Activated CD4-positive, alpha-beta T cell treated with anti-CD3 and anti-CD28 coated beads for 48 hours (primary cell): ENCODE measurements at regions not wholly inside any gene's neighbourhood (a gene's known extent, or its start where the extent isn't known, plus 50 kb on each side); places are given as distances from the start of the nearest gene placed in this dataset.

Experiments used
- DNase-seq: peaks from one replicate; pipeline ENCODE4 v3.0.0-alpha.2; 2020

- DNase-seq = no peak
Observed at GRCh38 chr2:200056105-200056504, 100.7 kb downstream of the MAIP1 start.

GRCh38 chr2:200063155-200063554, 107.8 kb downstream of the MAIP1 start:
- DNase-seq = no peak

DNA sequence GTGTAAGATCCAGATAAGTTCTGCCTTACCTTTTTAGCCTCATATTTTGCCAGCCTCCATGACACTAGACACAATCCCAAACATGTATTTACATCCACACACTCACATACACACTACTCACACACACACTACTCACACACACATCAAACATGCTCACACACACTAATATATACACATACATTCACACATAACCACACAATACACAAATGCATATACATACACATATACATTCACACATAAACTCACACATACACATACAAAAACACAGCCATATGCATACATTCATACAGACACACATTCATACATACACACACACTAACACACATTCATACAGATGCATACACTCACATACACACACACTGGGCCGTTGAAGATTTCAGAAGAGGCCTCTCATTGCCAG, 109.5 kb downstream of the MAIP1 start:
- no peak for DNase-seq

DNA sequence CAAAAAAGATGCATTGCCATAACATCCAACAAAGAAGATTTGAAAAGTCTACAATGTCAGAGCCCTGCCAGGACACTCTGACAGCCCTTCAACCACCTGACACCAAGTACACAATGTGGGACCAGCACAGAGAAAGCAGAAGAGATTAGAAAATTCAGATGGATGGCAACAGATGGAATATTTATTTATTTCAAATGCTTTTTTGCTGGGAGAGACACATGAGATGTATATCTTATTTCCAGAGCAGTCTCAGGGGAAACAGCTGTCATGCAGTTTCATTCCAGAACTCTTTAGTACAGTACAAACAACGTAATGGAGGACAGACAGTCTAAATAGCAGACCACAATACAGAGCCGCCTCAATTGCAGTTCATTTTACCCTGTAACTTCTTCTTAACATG, 110.1 kb downstream of the MAIP1 start:
- DNase-seq = no peak

DNA sequence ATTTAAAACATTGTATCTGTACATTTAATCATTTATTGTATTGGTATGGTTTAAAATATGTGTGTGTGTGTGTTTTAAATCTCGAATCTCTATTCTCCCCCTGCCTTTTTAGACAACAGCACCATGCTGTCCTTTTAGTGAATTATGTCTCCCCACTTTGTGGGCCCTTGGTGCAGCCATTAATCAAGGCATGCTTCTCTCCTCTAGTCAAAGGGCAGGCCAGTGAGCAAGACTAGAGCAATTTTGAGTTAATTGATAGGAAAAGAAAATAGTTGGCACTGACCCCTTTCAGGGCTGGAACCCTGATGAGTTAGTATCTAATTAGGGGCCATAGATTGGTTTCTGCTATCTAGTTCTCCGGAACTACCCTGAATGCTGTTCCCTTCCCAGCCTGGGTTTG, 111.0 kb downstream of the MAIP1 start:
- DNase-seq = no peak

- DNase-seq = no peak
Observed at GRCh38 chr2:200068642-200069041, 113.3 kb downstream of the MAIP1 start.

- DNase-seq = no peak
Observed at GRCh38 chr2:200077210-200077650, 121.8 kb downstream of the MAIP1 start.

GRCh38 chr2:200077838-200078237, 122.5 kb downstream of the MAIP1 start:
- no peak for DNase-seq

DNA sequence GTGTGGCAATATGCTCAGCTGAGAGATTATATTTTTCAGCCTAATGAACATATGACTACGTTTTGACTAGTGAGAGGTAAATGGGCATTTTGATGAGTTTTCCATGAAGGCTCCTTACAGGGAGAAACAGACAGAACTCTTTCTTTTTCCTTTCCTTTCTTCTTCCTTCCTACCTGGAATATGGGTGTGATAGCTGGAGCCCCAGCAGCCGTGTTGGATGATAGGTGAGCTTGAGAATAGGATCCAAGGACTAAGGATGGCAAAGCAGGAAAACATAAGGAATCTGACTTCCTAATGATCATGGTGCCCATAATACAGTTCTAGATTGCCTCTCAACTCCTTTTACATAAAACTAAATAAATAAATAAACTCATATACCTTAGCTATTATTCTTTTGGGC, 124.0 kb downstream of the MAIP1 start:
- no peak for DNase-seq

DNA sequence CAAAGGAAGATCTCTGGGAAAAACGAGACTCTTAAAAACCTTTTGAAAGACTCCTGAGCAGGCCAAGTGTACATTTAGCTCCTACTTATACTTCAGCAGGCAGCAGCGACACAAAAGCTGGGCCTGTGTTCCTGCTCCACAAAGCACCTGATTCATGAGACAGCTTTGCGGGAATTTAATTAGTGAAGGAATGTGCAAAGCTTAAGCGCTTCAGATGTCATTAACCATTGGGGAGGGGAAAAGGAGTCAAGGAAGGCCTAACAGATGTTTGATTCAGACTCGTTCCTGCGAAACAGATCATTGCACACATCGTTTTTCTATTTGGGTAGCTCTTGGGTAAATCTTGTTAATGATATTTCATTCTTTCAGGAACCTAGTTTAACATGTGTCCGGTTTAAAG, 125.9 kb downstream of the MAIP1 start:
- no peak for DNase-seq

GRCh38 chr2:200081811-200082210, 126.4 kb downstream of the MAIP1 start:
- no peak for DNase-seq

- DNase-seq = no peak
Observed at GRCh38 chr2:200084036-200084435, 128.7 kb downstream of the MAIP1 start.

DNA sequence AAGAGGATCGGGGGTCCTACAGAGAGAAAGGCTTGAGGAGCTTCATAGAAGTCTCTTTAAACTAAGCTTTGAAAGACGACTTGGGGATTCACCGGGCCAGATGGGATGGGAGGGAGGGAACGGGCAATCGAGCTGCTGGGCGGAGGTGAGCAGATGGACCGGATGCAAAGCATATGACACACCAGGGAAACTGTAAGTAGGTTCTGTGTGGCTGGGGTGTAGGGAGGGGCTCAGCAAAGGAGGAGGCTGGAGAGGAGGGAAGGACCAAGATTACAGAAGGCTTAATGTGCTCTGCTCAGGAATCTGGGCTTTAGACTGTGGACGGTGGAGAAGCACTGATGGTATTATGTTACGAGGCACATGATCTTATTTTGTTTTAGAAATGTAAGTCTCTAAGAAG, 131.5 kb downstream of the MAIP1 start:
- DNase-seq = no peak

GRCh38 chr2:200087451-200087850, 132.1 kb downstream of the MAIP1 start:
- no peak for DNase-seq

DNA sequence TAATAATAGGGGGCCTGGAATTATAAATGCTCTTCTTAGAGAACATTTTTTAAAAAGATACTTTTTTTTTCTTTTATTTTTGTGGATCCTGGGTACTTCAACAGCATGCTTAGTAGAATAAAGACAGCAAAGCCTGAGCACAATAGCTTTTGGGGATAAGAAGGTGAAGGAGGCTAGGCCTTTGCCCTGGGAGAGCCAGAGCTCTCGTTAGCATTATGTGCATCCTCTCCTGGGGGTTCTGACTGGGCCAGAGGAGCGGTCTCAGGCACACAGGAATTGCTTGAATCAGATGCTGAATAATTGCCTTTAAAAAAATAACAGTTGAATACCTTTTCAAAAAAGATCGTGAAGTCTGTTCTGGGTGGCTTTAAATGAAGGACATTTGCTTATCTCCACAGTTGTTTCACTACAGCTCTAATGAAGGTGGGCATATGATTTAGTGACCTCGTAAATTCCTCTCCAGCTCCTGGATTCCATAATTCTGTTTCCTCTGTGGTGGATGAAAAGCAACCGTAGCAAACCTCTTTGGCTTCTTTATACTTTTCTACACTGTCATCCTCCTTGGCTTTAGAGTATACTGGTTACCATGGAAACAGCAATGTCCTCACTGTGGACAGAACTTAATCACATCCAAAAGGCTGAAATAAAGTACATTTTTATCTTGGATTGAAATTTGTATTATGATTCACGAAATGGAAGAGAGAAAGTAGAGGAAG, 133.8 kb downstream of the MAIP1 start:
- no peak for DNase-seq

GRCh38 chr2:200089756-200090109, 134.4 kb downstream of the MAIP1 start:
- DNase-seq = no peak

DNA sequence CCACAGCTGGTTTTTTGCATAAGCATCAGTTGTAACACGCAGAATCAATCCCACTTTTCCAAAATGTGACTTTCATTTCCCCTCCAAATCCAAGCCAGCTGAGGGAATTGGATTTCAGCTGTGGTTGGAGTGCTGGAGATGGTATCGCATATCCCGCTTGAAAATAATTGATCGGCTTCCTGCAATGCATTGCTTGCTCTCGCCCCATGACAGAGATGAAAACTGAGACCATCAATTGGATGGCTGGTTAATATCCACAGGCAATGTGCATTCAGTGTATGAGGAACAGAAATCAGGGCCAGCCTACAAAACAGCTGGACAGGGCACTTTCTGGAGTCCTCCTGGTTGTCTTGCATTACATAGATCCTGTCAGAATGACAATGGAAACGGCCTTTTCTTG, 135.3 kb downstream of the MAIP1 start:
- no peak for DNase-seq

DNA sequence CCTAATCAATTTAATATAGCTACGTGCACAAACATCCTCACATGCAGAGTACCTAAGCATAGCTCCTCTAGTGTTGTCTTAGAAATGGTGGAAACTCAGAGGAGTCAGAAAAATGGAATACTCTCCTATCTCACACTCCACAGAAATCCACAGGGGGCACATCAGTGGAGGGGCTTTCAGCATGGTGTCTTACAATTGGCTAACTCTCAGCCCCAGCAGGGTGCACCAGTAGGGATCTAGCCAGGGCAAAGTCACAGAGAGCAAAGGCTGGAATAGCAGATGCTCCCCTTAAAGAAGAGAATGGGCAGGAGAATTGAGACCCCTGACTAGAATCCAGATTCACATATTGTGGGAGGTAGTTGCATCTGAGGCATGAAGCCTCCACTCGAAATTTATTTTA, 135.7 kb downstream of the MAIP1 start:
- no peak for DNase-seq

DNA sequence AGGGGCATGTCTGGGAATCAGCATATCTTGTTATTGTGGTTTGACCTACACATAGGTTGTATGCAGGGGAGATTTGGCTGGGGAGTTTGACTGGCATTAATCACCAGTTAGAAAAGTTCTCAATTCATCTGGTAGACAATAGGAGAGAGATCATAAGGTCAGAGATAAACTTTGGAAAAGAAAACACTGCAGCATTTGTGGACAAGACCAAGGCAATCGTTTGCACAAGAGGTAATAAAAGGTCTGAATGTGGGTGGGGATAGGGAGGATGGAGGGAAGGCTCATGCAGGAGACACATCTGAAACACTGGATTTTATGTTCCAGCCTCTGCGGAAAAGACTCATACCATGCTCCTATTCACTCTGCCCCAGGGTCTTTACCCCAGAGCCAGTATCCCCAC, 136.9 kb downstream of the MAIP1 start:
- no peak for DNase-seq

DNA sequence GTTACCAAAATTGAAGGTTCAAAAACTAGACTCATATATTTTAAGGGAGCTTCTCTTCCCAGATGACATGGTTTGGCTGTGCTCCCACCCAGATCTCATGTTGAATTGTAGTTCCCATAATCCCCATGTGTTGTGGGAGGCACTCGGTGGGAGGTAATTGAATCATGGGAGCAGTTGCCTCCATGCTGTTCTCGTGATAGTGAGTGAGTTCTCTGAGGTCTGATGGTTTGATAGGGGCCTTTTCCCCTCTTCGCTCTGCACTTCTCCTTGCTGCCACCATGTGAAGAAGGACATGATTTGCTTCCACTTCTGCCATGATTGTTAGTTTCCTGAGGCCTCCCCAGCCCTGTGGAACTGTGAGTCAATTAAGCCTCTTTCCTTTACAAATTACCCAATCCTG, 140.1 kb downstream of the MAIP1 start:
- DNase-seq = no peak

DNA sequence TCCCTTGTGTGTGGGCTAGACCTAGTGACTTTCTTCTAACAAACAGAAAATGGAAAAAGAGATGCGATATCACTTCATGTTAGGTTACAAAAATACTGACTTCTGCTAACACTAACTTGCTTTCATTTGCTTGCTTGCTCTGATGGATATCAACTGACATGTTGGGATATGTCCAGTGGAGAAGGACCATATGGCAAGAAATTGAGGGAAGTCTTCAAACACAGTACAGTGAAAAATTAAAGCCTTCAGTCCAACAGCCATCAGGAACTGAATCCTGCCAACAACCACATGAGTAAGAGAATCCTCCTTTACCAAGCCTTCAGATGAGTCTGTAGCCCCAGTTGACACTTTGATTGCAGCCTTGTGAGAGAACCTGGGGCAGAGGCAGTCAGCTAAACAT, 143.9 kb downstream of the MAIP1 start:
- DNase-seq = no peak

- no peak for DNase-seq
Observed at GRCh38 chr2:200100027-200100426, 144.6 kb downstream of the MAIP1 start.

DNA sequence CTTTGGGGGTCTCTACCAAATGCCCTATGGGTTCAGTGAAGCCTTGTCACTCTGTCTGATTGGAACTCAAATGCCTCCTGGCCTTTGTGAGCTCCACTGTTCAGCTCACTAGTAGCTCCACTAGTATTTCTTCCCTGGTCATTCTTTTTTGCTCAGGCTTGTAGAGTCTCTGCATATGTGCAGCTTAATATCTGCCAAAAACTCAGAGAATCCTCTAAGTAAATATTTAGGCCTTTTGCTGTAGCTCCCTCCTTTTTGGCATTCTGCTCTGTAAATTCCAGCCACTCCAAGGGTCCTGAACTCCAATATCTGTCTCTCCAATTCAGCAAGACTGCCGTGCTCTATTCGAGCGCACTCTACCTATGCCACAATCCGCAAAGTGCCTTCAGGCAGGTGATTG, 146.5 kb downstream of the MAIP1 start:
- no peak for DNase-seq

DNA sequence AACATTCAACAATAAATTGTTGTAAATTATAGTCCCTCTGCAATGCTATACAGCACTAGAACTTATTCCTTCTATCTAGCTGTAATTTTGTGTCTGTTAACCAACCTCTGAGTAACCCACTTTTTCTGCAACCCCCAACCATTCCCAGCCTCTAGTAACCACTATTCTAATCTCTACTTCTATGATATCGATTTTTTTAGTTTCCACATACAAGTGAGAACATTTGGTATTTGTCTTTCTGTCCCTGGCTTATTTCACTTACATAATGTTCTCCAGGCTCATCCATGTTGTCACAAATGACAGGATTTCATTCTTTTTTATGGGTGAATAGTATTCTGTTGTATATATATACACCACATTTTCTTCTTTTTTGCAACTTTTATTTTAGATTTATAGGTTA, 147.6 kb downstream of the MAIP1 start:
- no peak for DNase-seq

DNA sequence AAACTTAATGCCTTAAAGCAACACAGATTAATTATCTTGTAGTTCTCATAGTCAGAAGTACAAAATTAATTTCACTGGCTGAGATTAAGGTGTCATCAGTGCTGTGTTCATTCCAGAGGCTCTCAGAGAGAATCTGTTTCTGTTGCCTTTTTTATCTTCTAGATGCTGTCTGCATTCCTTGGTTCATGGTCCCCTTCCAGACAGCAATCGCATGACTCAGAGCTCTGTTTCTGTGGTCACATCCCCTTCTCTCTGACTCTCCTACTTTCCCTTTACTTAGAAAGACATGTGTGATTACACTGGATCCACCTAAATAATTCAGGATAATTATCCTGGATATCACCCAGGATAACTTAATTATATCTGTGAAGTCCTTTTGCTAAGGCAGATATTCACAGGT, 148.6 kb downstream of the MAIP1 start:
- no peak for DNase-seq
